Right lobe of liver (tissue), 4 donors: ENCODE measurements at regions not wholly inside any gene's neighbourhood (a gene's known extent, or its start where the extent isn't known, plus 50 kb on each side); places are given as distances from the start of the nearest gene placed in this dataset.
"Not testable (repeated sequence)": the region's sequence is repeated elsewhere in the genome, so short reads cannot be mapped to it uniquely, and the experiment has no call there.

Source experiments
- CTCF ChIP-seq, 4 donors: fragments of 200-600 bp in 3 of 4; fragments of 450-650 bp in 1 of 4; IDR thresholded peaks; one replicate each; pipeline versions ENCODE4 v1.5.1 to v1.8.0; 2016 to 2022; ENCODE audit warnings: antibody characterized with exemption in 4 of 4, mild to moderate bottlenecking in 2 of 4
- POLR2A ChIP-seq: fragments of 450-650 bp; IDR thresholded peaks from one replicate; pipeline ENCODE4 v1.6.1; 2017; ENCODE audit warnings: antibody characterized with exemption, mild to moderate bottlenecking
- donor health status: DM: no; HTN: no; CAD: no.
- donor health status: DM: no; HTN: no; CAD: no.
- donor health status: DM: no; HTN: yes; CAD: no.

GRCh38 chr14:106626942-106627588 lies 1100.7 kb downstream of the TMEM121 start:
- peak; percentile 34 to 57 (median 48) for TF ChIP-seq CTCF (IDR thresholded peaks at IDR 0.05)
- TF ChIP-seq POLR2A = not testable (repeated sequence)
